ENCODE measurements at regions not wholly inside any gene's neighbourhood (a gene's known extent, or its start where the extent isn't known, plus 50 kb on each side); places are given as distances from the start of the nearest gene placed in this dataset.

GRCh38 chr5:20514145-20514544, 526.1 kb upstream of the CDH18 start:
- no peak overlapping the region for H3K27ac ChIP-seq
- no peaks in the 10 kb centered on the region for H3K36me3 ChIP-seq
- 74% methylated on average over 4 of the region's 4 CpGs for WGBS
- no peak overlapping the region for H3K4me3 ChIP-seq
- TF ChIP-seq EP300 (IDR thresholded peaks at IDR 0.05) (no peak), POLR2A (IDR thresholded peaks at IDR 0.05) (no peak), POLR2AphosphoS5 (IDR thresholded peaks at IDR 0.05) (no peak)
- TF ChIP-seq, protein P1, sequence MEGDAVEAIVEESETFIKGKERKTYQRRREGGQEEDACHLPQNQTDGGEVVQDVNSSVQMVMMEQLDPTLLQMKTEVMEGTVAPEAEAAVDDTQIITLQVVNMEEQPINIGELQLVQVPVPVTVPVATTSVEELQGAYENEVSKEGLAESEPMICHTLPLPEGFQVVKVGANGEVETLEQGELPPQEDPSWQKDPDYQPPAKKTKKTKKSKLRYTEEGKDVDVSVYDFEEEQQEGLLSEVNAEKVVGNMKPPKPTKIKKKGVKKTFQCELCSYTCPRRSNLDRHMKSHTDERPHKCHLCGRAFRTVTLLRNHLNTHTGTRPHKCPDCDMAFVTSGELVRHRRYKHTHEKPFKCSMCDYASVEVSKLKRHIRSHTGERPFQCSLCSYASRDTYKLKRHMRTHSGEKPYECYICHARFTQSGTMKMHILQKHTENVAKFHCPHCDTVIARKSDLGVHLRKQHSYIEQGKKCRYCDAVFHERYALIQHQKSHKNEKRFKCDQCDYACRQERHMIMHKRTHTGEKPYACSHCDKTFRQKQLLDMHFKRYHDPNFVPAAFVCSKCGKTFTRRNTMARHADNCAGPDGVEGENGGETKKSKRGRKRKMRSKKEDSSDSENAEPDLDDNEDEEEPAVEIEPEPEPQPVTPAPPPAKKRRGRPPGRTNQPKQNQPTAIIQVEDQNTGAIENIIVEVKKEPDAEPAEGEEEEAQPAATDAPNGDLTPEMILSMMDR (IDR thresholded peaks at IDR 0.05): no peak
- no peaks in the 10 kb centered on the region for H3K4me1 ChIP-seq
- no peaks in the 10 kb centered on the region for H3K27me3 ChIP-seq
- no peak for DNase-seq (ENCODE audit: low spot score in 2 of 2)
- H3K9me3 ChIP-seq: no peaks in the 10 kb centered on the region

- TF ChIP-seq EP300 (IDR thresholded peaks at IDR 0.05): no peak
- TF ChIP-seq POLR2AphosphoS5 (IDR thresholded peaks at IDR 0.05): no peak
- no peak for TF ChIP-seq POLR2A (IDR thresholded peaks at IDR 0.05)
- TF ChIP-seq, protein P1 (IDR thresholded peaks at IDR 0.05): no peak
- Histone ChIP-seq H3K27me3 (no peaks in the 10 kb centered on the region), H3K9me3 (no peaks in the 10 kb centered on the region), H3K36me3 (no peaks in the 10 kb centered on the region), H3K4me3 (no peak overlapping the region), H3K4me1 (no peaks in the 10 kb centered on the region), H3K27ac (no peak overlapping the region)
- no peak for DNase-seq (ENCODE audit: low spot score in 2 of 2)
- 74% methylated on average over 2 of the region's 2 CpGs for WGBS
Measured at GRCh38 chr5:20500546-20500945, 512.5 kb upstream of the CDH18 start.

GRCh38 chr5:20498926-20499325, 510.9 kb upstream of the CDH18 start:
- WGBS: 81% methylated on average over 3 of the region's 3 CpGs
- H3K27ac ChIP-seq: no peak overlapping the region
- no peak for DNase-seq (ENCODE audit: low spot score in 2 of 2)
- no peak for TF ChIP-seq POLR2A (IDR thresholded peaks at IDR 0.05)
- H3K4me1 ChIP-seq: no peaks in the 10 kb centered on the region
- H3K36me3 ChIP-seq: no peaks in the 10 kb centered on the region
- H3K27me3 ChIP-seq: no peaks in the 10 kb centered on the region
- no peak overlapping the region for H3K4me3 ChIP-seq
- no peaks in the 10 kb centered on the region for H3K9me3 ChIP-seq

DNA sequence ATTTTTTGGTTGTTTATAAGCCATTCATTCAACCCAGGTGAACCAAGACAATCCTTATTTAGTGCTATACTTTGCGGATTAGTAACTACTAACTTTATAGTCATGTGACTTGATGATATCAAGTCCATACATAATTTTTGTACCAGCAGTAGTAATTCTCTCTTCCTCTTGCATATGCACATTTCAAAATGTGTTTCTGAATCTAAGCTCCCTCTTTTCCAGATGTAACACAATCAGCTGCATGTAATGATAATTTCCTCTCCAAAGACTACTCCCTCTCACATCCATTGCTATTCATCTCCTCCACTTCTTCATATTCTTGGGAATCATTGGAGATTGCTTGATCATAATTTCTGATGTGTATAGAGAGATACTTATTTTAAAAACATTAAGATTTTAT, 510.1 kb upstream of the CDH18 start:
- no peak for DNase-seq (ENCODE audit: low spot score in 2 of 2)
- Histone ChIP-seq H3K27me3 (no peaks in the 10 kb centered on the region), H3K9me3 (no peaks in the 10 kb centered on the region), H3K4me3 (no peak overlapping the region), H3K4me1 (no peaks in the 10 kb centered on the region), H3K27ac (no peak overlapping the region), H3K36me3 (no peaks in the 10 kb centered on the region)
- WGBS: 92% methylated on average over 1 of the region's 1 CpG
- TF ChIP-seq POLR2AphosphoS5 (IDR thresholded peaks at IDR 0.05) (no peak), EP300 (IDR thresholded peaks at IDR 0.05) (no peak), POLR2A (IDR thresholded peaks at IDR 0.05) (no peak)
- TF ChIP-seq, protein P1 (IDR thresholded peaks at IDR 0.05): no peak

DNA sequence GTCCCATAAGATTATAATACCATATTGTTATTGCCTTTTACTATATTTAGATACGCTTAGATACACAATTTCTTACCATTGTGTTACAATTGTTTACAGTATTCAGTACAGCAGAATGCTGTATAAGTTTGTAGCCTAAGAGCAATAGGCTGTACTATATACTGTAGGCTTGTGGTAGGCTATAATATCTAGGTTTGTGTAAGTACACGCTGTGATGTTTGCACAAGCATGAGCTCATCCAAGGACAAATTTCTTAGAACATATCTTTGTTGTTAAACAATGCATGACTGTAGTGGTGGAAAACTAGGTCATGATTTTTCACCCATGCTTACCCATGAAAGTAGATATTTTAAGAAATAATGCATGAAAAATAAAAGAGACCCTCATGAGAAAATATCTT, 509.4 kb upstream of the CDH18 start:
- WGBS: 93% methylated on average over 2 of the region's 2 CpGs
- Histone ChIP-seq H3K4me1 (no peaks in the 10 kb centered on the region), H3K9me3 (no peaks in the 10 kb centered on the region), H3K27ac (no peak overlapping the region), H3K27me3 (no peaks in the 10 kb centered on the region), H3K4me3 (no peak overlapping the region), H3K36me3 (no peaks in the 10 kb centered on the region)
- TF ChIP-seq POLR2AphosphoS5 (IDR thresholded peaks at IDR 0.05) (no peak), POLR2A (IDR thresholded peaks at IDR 0.05) (no peak), EP300 (IDR thresholded peaks at IDR 0.05) (no peak)
- TF ChIP-seq, protein P1 (IDR thresholded peaks at IDR 0.05): no peak
- no peak for DNase-seq (ENCODE audit: low spot score in 2 of 2)

DNA sequence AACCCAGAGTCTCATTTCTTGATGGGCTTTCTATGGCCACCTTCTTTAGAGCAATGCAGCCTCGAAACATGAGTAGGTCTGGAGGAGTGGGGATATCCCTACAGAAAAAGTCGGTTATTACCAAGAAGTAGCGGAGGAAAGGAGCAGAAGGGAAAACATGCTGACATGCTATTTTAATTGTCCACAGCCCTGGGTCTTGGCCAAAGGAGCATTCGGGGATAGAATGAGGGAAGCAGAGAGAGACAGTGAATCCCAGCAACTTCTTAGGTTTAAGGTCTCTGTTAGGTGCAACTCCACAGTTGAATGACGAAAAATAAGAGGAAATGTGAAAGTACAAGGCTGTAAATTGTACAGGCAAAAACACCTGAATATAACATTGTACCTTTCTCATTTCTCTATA, 506.7 kb upstream of the CDH18 start:
- Histone ChIP-seq H3K4me1 (no peaks in the 10 kb centered on the region), H3K27me3 (no peaks in the 10 kb centered on the region), H3K27ac (no peak overlapping the region), H3K36me3 (no peaks in the 10 kb centered on the region), H3K9me3 (no peaks in the 10 kb centered on the region), H3K4me3 (no peak overlapping the region)
- no peak for DNase-seq (ENCODE audit: low spot score in 2 of 2)
- 74% methylated on average over 5 of the region's 5 CpGs for WGBS
- TF ChIP-seq POLR2AphosphoS5 (IDR thresholded peaks at IDR 0.05): no peak
- TF ChIP-seq EP300 (IDR thresholded peaks at IDR 0.05): no peak
- TF ChIP-seq, protein P1 (IDR thresholded peaks at IDR 0.05): no peak

All from suprapubic skin (tissue), 4 donors.